Activated B cell treated with CpG ODN at 0.5 μM for 24 hours (primary cell): ENCODE measurements at regions not wholly inside any gene's neighbourhood (a gene's known extent, or its start where the extent isn't known, plus 50 kb on each side); places are given as distances from the start of the nearest gene placed in this dataset.

Experiments
- ATAC-seq: fragments of 200-7000 bp; cut with Tn5 transposase; one replicate; pipeline ENCODE4 v1.10.0; 2021; ENCODE audit warnings: low read depth, mild to moderate bottlenecking, moderate library complexity
- CTCF ChIA-PET: fragments of 350-600 bp; sonication (Branson Sonifier 250); formaldehyde crosslinking; loops from one replicate; lab custom pipeline; 2021; ENCODE audit warnings: antibody characterized with exemption; lab: Charles Lee
- POLR2A ChIA-PET: fragments of 350-600 bp; sonication (Branson Sonifier 250); formaldehyde crosslinking; loops from one replicate; lab custom pipeline; 2021; ENCODE audit warnings: antibody characterized with exemption; lab: Charles Lee
- DNase-seq: peaks from one replicate; pipeline ENCODE4 v3.0.0; 2022
- H3K27ac Mint-ChIP-seq: one replicate; pipeline ENCODE4 v1.8.0; 2020; ENCODE audit warnings: mixed read lengths
- H3K27me3 Mint-ChIP-seq: one replicate; pipeline ENCODE4 v1.8.0; 2021; ENCODE audit warnings: mixed read lengths
- H3K36me3 Mint-ChIP-seq: one replicate; pipeline ENCODE4 v1.8.0; 2021; ENCODE audit warnings: low read depth, mixed read lengths
- H3K4me1 Mint-ChIP-seq: one replicate; pipeline ENCODE4 v1.8.0; 2021; ENCODE audit warnings: mixed read lengths
- H3K4me3 Mint-ChIP-seq: one replicate; pipeline ENCODE4 v1.8.0; 2020; ENCODE audit warnings: mild to moderate bottlenecking, mixed read lengths
- H3K9me3 Mint-ChIP-seq: one replicate; pipeline ENCODE4 v1.8.0; 2020; ENCODE audit warnings: mixed read lengths
- intact Hi-C: fragments of 100-400 bp; cut with micrococcal nuclease; formaldehyde crosslinking; loops from one replicate; pipeline ENCODE4 v1.15.1; 2024
- TF ChIP-seq, protein P1 (sequence below): fragments of 200-600 bp; IDR thresholded peaks from one replicate; pipeline ENCODE4 v1.8.0; 2022; ENCODE audit warnings: antibody characterized with exemption, mild to moderate bottlenecking

DNA sequence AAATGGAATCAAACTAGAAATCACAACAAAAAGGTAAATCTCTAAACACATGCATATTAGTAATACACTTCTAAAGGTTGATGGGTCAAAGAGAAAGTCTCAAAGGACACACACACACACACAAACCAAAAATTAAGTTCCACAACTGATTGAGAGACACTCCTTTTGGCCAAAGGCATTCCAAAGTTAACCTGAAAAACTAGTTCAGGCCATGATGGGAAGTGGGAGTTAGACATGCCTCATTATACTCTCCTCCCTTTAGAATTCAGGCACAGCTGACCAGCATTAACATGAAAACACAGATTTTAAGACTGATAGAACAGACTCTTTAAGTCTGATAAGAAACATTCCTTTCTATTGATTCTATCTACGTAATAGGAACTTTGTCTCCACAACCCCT, 332.4 kb upstream of the IGFBP3 start:
- DNase-seq: no peak
- intact Hi-C loops: no loop called here
- CTCF ChIA-PET: no interaction called here
- Mint-ChIP-seq H3K27ac (no peak overlapping the region), H3K27me3 (no peaks in the 10 kb centered on the region), H3K36me3 (no peaks in the 10 kb centered on the region), H3K9me3 (peaks cover 13% of the 10 kb centered on the region), H3K4me3 (no peak overlapping the region), H3K4me1 (no peaks in the 10 kb centered on the region)
- no peak for ATAC-seq
- TF ChIP-seq, protein P1, sequence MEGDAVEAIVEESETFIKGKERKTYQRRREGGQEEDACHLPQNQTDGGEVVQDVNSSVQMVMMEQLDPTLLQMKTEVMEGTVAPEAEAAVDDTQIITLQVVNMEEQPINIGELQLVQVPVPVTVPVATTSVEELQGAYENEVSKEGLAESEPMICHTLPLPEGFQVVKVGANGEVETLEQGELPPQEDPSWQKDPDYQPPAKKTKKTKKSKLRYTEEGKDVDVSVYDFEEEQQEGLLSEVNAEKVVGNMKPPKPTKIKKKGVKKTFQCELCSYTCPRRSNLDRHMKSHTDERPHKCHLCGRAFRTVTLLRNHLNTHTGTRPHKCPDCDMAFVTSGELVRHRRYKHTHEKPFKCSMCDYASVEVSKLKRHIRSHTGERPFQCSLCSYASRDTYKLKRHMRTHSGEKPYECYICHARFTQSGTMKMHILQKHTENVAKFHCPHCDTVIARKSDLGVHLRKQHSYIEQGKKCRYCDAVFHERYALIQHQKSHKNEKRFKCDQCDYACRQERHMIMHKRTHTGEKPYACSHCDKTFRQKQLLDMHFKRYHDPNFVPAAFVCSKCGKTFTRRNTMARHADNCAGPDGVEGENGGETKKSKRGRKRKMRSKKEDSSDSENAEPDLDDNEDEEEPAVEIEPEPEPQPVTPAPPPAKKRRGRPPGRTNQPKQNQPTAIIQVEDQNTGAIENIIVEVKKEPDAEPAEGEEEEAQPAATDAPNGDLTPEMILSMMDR: no peak
- POLR2A ChIA-PET: no interaction called here

GRCh38 chr7:46247664-46248063, 326.6 kb upstream of the IGFBP3 start:
- POLR2A ChIA-PET: no interaction called here
- Mint-ChIP-seq H3K4me1 (no peaks in the 10 kb centered on the region), H3K27me3 (no peaks in the 10 kb centered on the region), H3K36me3 (no peaks in the 10 kb centered on the region), H3K27ac (no peak overlapping the region), H3K4me3 (no peak overlapping the region), H3K9me3 (peaks cover 2% of the 10 kb centered on the region)
- CTCF ChIA-PET: no interaction called here
- TF ChIP-seq, protein P1: no peak
- ATAC-seq: no peak
- intact Hi-C loops: no loop called here
- DNase-seq: no peak

DNA sequence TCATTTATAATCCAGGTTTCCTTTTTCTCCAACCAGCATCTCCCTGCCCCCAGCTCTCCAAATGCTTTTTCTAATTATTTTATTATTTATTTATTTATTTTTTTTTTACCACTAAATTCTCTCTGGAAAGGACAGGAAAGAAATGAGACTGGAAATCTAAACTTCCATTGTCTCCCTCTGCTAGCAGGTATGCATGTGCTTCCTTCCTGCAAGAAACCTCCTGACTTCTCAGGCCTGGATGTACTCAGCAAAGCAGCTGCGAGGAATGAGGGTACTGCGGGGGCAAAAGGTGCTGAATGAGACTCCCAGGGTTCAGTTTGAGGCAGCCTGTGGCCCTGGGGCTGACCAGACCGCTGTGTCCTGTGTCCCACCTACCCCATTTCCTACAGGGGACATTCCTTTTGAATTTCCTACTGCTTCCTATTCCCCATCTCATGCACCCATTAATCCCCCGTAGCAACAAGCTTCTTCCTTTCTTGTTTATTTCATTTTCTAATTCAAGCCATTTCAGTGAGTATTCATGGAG, 324.6 kb upstream of the IGFBP3 start:
- Mint-ChIP-seq H3K4me1 (no peaks in the 10 kb centered on the region), H3K27ac (no peak overlapping the region), H3K27me3 (no peaks in the 10 kb centered on the region), H3K4me3 (no peak overlapping the region), H3K36me3 (no peaks in the 10 kb centered on the region), H3K9me3 (no peaks in the 10 kb centered on the region)
- TF ChIP-seq, protein P1: no peak
- ATAC-seq: no peak
- POLR2A ChIA-PET: no interaction called here
- CTCF ChIA-PET: no interaction called here
- no peak for DNase-seq
- intact Hi-C loops: no loop called here

DNA sequence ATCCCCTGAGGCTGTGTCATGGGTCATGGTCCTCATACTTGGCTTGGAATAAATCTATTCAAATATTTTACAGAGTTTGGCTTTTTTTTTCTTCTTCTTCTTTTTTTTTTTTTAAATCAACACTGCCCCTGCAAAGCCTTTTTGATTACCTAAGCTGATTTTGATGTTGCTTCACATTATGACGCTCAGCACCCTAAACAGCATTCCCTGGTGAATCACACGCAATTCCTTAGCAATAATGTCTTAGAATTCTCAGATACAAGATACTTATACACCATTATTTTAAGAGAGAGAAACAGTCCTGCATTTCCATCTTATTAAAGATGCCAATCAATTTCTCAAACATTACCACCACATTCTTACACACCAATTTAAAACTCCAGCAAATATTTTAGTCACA, 323.7 kb upstream of the IGFBP3 start:
- Mint-ChIP-seq H3K27ac (no peak overlapping the region), H3K27me3 (no peaks in the 10 kb centered on the region), H3K4me1 (no peaks in the 10 kb centered on the region), H3K9me3 (no peaks in the 10 kb centered on the region), H3K4me3 (no peak overlapping the region), H3K36me3 (no peaks in the 10 kb centered on the region)
- DNase-seq (no peak), ATAC-seq (no peak)
- ChIA-PET POLR2A (no interaction called here), CTCF (no interaction called here)
- intact Hi-C loops: no loop called here
- TF ChIP-seq, protein P1: no peak

DNA sequence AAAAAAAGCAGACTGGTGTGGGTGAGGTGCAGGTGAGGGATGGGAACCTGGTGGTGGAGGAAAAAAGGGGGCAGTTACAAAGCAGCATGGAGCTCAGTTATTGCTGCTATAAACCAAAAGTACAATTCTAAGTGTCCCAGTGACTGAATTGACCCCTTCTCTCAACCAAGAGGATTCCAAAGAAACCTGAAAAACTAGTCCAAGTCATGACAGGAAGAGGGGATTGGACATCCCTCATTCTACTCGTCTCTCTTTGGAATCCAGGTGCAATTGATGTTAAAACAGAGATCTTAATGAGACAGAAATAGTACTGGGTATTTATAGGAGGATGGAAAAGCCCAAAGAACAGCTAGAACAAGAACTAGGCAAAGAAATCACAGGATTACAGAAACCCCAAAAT, 322.3 kb upstream of the IGFBP3 start:
- DNase-seq: no peak
- TF ChIP-seq, protein P1: no peak
- H3K9me3 Mint-ChIP-seq: no peaks in the 10 kb centered on the region
- ATAC-seq: no peak
- H3K27me3 Mint-ChIP-seq: no peaks in the 10 kb centered on the region
- no peak overlapping the region for H3K27ac Mint-ChIP-seq
- ChIA-PET POLR2A (no interaction called here), CTCF (no interaction called here)
- H3K4me3 Mint-ChIP-seq: no peak overlapping the region
- H3K4me1 Mint-ChIP-seq: no peaks in the 10 kb centered on the region
- H3K36me3 Mint-ChIP-seq: no peaks in the 10 kb centered on the region
- intact Hi-C loops: no loop called here
